GM20431 (cell line): ENCODE measurements at regions not wholly inside any gene's neighbourhood (a gene's known extent, or its start where the extent isn't known, plus 50 kb on each side); places are given as distances from the start of the nearest gene placed in this dataset.
"Not testable (repeated sequence)": the region's sequence is repeated elsewhere in the genome, so short reads cannot be mapped to it uniquely, and the experiment has no call there.

Source experiments
- in situ Hi-C: fragments of 300-500 bp; cut with MseI, MboI; formaldehyde crosslinking; loops from one replicate; pipeline ENCODE4 v1.15.0; 2020; ENCODE audit warnings: low sequenced_read_pairs; ENCODE audit not compliant: unreplicated experiment

DNA sequence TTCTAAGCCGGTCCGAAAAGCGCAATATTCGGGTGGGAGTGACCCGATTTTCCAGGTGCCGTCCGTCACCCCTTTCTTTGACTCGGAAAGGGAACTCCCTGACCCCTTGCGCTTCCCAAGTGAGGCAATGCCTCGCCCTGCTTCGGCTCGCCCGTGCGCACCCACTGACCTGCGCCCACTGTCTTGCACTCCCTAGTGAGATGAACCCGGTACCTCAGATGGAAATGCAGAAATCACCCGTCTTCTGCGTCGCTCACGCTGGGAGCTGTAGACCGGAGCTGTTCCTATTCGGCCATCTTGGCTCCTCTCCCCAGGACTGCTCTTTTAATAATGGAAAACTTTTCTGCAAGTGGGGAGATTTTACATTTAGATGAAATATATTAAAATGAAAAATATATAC is 297.5 kb downstream of the LNPK start:
- in situ Hi-C loops = not testable (repeated sequence)

DNA sequence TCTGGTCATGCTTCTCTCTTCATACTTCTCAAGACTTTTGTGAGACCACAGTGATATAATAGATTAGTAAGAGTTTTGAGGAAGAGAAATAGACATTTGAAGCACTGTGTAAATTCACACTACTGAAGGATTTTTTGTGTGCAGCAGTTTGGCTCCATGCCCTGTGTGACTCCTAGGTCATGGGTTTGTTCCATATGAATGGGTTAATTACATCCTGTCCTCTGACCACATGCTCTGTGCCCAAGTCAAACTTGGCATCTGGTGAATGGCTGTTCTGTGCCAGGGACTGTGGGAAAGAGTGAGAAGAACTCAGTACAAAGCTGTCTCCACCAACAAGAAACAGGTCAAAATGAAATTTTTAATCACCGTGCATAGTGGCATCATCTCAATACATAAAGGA is 304.0 kb downstream of the LNPK start:
- in situ Hi-C loops = loop anchor here (25.0 kb wide), 1 partner anchor 389 kb away; the partner anchor contains the start of genes EVX2, HOXD12 and HOXD13

DNA sequence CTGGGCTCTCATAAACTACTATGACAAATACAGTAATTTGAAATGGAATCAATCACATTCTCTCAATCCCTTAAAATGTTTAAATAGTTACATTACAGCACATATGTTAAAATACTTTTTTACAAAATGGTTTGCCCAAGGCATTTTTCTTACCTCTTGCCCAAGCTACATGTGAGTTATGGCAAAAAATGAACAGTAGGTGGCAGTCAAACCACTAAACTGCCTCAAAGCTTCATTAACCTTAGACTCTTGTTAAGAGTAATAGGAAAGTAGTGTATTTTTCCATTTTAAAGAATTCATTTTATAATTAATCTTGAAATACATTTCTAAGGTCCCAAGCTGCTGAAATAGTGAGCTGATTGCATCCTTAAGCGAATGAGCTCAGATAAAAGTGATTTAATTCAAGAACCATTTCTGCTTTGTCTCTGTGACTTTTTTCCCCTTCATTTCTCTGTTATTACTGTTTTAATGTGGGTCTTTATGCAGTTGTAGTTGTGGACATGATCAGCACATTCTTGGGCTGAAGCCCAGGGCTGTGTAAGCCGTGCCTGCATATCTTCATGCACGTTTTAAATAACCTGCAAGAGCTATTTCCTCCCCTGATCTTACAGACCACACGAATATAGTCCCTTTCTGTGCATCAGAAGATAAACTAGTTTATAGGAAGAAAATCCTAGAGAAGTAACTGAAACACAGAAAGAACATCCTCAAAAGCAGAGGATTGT is 311.8 kb downstream of the LNPK start:
- in situ Hi-C loops = loop anchor here (25.0 kb wide), 1 partner anchor 397 kb away; the partner anchor contains the start of genes EVX2, HOXD12 and HOXD13

DNA sequence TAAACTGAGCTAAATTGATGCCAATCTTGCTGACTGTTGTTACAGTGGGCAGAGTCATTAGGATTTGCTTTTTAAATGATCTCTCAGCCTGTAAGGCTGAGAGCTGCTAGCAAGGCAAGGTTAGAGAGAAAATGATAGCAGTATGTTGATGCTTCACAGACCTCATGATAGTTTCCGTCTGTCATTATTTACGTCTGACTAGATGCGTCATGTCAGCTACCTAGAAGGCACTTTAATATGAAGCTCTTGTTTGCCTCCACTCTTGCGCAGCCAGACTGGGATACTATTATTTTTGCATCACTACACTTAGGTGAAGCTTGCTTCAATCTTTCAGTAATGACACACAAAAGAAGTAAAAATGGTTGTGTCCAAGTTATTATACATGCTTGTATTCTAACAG is 313.8 kb downstream of the LNPK start:
- in situ Hi-C loops = loop anchor here (25.0 kb wide), 1 partner anchor 399 kb away; the partner anchor contains the start of genes EVX2, HOXD12 and HOXD13

DNA sequence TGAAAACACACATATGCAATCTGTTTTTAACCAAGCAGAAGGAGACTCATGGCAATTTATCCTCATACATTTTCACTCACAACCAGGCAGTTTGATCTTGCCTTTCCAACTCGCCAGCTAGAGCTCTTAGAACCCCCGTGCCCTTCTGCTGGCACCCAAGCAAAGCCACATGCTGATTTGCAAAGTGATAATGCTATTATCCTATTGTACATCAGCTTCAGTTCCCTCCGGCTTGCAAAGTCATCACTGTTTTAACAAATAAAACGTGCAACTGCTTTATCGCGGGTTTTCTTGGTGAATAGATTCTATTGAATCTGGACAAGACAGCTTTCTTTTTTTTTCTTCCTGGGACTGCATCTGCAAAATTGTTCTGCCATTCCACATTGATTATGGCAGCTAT is 314.6 kb downstream of the LNPK start:
- in situ Hi-C loops = loop anchor here (25.0 kb wide), 1 partner anchor 400 kb away; the partner anchor contains the start of genes EVX2, HOXD12 and HOXD13

DNA sequence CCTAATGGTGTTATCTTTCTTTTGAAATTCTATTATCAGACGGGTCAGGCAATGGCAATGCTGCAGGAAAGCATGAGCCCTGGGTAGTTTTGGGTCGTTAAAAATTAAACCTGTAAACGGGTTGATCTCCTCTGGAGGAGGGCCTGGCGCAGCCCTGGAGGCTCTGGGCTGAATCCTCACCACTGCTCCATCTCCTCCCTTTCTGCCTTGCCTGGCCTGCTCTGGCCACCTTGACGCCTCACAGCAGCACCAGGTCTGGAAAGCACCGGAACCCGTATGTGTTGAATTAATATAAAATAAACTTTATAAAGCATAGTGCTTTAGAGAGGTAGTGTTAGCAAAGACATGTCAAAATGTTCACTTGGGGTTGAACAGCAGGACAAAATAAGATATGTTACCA is 316.1 kb downstream of the LNPK start:
- in situ Hi-C loops = loop anchor here (25.0 kb wide), 1 partner anchor 401 kb away; the partner anchor contains the start of genes EVX2, HOXD12 and HOXD13

DNA sequence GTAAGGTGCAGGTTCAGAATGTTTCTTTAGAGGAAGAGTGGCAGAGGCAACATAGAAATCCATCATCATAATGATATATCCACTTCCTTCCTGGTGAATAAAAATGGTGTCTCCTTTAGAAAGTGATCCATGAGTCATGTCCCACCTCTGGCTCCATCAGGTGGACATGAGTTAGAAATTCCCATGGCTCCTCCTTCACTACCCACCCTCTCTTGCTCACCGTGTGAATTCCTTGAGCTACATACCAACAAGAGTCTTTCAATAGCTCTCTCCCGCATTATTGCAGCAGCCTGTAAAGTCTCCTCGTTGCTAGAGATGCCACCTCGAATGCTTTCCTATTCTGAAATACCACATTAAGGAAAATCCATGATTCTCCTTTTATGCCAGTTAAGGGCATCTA is 317.6 kb downstream of the LNPK start:
- in situ Hi-C loops = loop anchor here (25.0 kb wide), 1 partner anchor 403 kb away; the partner anchor contains the start of genes EVX2, HOXD12 and HOXD13

DNA sequence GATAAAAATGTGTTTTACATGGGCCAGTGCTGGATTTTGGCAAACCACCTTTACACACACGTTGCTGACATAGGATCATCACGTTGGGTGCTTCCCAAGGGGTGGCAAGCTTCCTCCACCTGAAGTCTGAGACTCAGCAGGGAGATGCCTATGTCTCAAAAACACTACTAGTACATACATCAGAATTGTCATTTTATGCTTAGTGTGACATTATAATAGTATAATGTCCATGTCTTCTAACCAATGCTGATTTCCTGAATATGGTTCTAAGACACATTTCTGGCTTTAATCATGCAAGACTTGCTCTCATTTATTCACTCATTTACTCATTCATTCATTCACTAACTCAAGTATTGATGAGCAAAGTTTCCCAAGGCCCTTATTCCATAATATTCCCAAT is 322.3 kb downstream of the LNPK start:
- in situ Hi-C loops = loop anchor here (25.0 kb wide), 1 partner anchor 408 kb away; the partner anchor contains the start of genes EVX2, HOXD12 and HOXD13

DNA sequence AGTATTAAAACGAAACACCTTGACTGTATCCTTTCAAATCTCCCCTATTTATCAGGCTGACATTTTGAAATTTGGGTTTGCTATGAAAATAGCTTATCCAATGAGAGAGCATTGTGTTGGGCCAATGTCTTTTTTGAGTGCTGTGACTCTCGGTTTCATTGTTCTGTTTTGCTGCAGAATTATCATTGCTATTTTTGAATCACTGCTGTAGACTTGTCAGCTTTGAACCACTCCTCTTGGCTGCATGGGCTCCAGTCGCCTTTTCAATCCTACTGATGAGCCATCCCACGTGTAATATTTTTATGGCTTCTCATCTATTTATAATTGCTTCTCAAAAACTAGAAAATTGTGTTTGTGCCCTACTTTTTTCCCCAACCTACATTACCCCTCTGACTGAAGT is 322.8 kb downstream of the LNPK start:
- in situ Hi-C loops = loop anchor here (25.0 kb wide), 1 partner anchor 408 kb away; the partner anchor contains the start of genes EVX2, HOXD12 and HOXD13

DNA sequence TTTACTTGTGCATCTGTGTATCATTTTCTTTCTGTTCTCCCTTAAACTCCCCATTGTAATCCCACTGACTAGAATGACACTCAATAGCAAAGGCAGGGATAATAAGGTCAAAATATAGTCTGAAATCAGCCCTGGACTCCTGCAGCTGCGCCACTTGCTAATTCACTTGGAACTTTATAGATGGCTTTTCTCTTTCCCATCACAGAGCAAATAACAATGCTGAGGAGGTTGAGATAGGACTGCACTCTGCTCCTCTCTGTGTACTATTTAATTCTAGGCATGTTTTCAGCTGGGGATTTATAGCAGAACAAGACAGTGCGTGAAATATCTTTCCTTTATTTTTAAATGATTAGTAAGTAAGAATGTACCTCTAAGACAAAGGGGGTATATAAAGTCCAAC is 324.2 kb downstream of the LNPK start:
- in situ Hi-C loops = loop anchor here (25.0 kb wide), 1 partner anchor 409 kb away; the partner anchor contains the start of genes EVX2, HOXD12 and HOXD13

DNA sequence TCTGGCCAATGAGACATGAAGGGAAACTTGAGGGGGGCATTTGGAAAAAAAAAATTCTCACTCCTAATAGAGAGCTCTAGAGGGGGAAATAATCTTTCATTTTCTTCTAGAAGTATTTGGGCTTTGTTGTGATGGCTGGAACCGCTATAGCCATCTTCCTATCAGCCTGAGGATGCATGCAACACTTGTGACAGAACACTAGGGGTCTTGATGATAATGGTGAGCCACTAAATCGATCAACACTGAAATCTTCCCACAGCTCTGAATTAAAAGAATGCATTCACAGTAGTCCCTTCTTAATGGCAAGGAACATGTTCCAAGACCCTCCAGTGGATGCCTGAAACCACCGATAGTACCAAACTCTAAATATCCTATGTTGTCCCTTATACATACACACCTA is 325.3 kb downstream of the LNPK start:
- in situ Hi-C loops = loop anchor here (25.0 kb wide), 1 partner anchor 410 kb away; the partner anchor contains the start of genes EVX2, HOXD12 and HOXD13

DNA sequence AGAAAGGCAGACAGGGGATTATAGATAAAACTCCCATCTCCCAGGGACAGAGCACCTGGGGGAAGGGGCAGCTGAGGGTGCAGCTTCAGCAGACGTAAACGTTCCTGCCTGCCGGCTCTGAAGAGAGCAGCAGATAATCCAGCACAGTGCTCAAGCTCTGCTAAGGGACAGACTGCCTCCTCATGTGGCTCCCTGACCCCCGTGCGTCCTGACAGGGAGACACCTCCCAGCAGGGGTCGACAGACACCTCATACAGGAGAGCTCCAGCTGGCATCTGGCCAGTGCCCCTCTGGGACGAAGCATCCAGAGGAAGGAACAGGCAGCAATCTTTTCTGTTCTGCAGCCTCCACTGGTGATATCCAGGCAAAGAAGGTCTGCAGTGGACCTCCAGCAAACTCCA is 333.3 kb downstream of the LNPK start:
- in situ Hi-C loops = not testable (repeated sequence)

DNA sequence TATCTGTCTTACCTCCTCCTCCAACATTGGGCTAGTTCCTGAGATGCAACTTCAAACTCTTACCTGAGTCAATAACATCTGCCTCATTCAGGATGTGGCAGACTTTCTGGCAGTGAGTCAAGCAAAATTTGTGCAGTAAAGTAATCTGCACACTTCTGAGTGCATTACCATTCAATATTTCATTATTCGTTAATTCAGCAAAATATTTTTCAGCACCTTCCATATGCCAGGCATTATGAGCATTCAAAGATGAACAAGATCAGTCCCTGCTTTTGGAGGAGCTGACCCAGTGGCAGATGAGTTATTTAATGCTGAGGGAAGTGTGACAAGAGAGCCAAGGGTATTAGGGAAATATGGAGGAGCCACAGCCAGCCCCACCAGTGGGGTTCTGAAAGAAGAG is 339.7 kb downstream of the LNPK start:
- in situ Hi-C loops = no loop called here

DNA sequence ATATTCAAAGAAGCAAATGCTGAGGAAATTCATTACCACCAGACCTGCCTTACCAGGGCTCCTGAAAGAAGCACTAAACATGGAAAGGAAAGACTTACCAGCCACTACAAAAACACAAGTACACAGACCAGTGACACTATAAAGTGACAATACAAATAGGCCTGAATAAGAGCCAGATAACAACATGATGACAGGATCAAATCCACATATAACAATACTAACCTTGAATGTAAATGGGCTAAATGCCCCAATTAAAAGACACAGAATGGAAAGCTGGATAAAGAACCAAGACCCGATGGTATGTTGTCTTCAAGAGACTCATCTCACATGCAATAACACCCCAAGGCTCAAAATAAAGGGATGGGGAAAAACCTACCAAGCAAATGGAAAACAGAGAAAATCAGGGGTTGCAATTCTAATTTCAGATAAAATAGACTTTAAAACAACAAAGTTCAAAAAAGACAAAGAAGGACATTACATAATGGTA is 353.4 kb downstream of the LNPK start:
- in situ Hi-C loops = no loop called here

DNA sequence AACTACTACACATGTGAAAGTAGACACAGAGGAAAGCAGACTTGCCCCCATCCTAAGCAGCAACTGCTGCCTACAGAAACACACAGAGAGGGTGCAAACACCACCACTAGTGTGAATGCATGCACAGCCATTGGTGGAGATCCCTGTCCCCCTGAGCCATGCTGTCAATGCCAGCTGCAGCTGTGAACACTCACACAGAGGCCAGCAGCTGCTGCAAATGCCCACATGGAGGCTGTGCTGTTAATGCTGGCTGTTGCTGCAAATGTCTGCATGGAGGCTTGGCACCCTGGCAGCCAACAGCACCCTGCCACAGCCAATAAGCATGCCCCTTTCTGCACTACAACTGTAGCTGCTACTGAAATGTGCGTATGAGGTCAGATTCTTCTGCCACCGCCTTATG is 355.0 kb downstream of the LNPK start:
- in situ Hi-C loops = no loop called here

DNA sequence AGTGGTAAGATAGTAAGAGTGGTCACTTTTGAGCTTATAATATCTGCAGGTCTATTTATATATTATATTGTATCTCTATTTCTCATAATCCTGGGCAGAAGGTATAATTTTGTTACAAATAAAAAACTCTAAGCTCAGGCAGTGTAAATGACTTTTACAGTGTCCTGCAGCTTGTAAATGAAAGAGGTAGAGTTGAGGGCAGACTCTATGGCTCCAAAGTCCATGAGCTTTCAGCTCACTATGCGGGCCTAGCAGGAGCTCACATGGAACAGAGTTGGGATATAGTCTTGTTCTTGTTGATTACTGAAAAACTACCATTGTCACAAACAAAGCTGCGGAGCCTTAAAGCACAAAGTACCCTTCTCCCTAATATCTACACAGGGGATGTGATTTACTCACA is 361.4 kb downstream of the LNPK start:
- in situ Hi-C loops = no loop called here

DNA sequence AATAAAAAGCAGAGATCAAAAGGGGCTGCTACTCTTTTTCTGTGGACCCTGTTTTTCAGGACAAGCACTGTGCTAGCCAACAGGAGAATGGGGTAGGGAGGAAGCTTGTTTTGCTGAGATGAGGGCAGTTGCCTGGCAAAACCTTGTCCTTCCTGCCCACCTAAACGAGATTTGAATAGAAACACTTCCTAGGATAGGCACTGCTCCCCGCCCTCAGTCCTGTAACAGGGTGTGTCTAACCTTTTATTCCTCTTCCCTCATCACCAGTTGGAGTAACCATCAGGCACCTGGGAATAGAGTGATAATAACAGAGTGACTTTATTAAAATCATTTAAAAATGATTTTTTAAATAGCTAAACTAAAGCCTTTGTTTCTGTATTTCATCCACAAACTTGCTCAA is 368.8 kb downstream of the LNPK start:
- in situ Hi-C loops = no loop called here

DNA sequence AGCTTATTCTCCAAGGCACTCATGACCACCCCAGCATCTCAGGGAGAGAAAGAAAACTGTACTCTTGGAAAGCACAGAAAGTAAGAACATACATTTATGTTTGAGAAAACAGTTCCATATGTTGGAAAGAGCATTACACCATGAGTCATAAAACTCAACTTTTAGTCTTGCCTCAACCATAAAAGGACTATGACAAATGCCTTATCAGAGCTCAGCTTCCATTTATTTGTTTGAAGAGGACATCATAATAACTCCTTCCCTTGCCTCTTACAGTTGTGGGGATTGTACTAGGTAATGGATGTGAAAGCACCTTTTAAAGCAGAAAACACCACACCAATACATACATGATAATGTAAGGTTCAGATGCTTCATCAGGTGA is 370.8 kb downstream of the LNPK start:
- in situ Hi-C loops = no loop called here

DNA sequence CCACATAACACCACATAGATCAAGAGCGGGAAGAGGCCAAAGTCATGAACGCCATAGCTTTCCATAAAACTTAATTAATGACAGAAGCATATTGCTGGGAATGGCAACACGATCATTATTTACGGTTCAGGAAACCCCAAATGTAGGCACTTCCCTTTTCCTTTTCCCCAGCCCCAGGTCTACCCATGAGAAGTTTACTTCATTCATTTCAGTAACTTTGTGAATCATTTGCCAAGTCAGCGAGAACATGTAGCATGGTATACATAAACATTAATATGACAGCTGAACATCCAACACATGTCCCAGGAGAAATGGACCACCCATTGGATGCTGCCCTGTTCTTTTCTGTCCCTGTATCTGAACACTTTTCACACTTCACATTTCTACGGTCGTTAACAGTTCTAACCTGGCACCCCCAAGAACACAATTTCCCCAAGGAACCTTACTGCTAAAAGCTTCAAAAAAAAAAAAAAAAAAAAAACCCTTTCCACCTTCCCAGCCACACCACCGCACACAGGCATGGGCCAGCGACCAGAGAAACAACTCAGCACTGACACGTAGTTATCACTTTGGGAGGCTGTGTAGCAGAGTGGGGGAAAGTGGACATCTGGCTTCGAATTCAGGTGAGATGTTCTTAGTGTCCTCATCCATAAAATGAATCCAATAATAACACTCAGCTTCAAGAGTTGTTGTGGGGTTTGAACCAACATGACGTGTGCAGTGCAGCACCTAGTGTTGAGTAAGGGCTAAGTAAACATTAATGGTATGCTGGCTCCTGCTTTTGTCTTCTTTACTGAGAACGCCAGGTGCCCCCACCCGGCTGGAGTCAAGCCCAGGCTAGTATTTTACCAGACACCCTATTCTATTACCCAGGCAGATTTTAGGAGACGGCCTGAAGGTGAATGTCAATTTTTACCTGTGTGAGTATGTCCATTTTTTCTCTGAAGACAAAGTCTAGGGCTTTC is 371.5 kb downstream of the LNPK start:
- in situ Hi-C loops = no loop called here

DNA sequence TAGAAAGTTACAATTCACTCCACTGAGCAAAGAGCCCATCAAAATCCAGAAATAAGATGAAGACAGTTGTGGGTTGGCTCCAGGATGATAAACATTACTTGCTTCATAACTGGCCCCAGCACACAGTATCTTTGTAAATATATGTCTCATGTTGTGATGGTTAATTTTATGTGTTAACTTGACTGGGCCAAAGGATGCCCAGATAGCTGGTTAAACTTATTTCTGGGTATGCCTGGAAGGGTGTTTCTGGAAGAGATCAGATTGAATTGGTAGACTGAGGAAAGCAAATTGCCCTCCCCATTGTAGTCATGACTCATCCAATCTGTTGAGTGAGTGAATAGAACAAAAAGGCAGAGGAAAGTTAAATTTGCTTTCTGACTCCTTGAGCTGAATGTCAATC is 373.8 kb downstream of the LNPK start:
- in situ Hi-C loops = no loop called here
